HCT116 (cell line): ENCODE measurements at regions not wholly inside any gene's neighbourhood (a gene's known extent, or its start where the extent isn't known, plus 50 kb on each side); places are given as distances from the start of the nearest gene placed in this dataset.

ENCODE experiments used
- SRF ChIP-seq: IDR thresholded peaks from 2 replicates; pipeline ENCODE4 v1.6.1; 2012; ENCODE audit warnings: low read depth
- TF ChIP-seq, protein P1 (sequence below), 3 experiments: fragments of 200-600 bp in 1 of 3; sonication (generic) in 1 of 3; IDR thresholded peaks in 2 of 3; conservative IDR thresholded peaks in 1 of 3; 2 replicates each; pipeline ENCODE4 v1.5.1; 2012 to 2017; ENCODE audit warnings: low read depth in 2 of 3, low read length in 2 of 3, antibody characterized with exemption in 1 of 3, borderline replicate concordance in 1 of 3, control low read depth in 1 of 3, mild to moderate bottlenecking in 1 of 3, mixed read lengths in 1 of 3, mixed run types in 1 of 3, moderate library complexity in 1 of 3; ENCODE audit not compliant: insufficient read depth in 1 of 3

DNA sequence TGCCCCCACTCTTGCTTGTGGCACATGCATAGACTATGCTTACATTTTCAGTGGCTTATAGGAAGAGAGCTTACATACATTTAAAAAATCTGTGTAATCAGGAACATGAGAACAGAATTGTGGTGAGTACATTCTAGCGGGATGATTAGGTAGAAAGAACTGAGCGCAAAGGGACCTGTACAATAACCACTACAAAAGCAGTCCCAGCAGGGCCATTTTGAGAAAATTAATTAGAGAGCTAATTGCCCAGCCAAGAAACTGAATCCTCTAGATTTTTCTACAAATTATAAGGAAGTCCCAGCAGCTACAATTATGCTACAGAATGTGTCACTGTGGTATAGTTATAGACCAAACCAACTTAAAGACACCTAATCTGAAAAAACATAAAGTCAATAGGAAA is 105.6 kb upstream of the TNFAIP3 start:
- TF ChIP-seq SRF: no peak
- TF ChIP-seq, protein P1, sequence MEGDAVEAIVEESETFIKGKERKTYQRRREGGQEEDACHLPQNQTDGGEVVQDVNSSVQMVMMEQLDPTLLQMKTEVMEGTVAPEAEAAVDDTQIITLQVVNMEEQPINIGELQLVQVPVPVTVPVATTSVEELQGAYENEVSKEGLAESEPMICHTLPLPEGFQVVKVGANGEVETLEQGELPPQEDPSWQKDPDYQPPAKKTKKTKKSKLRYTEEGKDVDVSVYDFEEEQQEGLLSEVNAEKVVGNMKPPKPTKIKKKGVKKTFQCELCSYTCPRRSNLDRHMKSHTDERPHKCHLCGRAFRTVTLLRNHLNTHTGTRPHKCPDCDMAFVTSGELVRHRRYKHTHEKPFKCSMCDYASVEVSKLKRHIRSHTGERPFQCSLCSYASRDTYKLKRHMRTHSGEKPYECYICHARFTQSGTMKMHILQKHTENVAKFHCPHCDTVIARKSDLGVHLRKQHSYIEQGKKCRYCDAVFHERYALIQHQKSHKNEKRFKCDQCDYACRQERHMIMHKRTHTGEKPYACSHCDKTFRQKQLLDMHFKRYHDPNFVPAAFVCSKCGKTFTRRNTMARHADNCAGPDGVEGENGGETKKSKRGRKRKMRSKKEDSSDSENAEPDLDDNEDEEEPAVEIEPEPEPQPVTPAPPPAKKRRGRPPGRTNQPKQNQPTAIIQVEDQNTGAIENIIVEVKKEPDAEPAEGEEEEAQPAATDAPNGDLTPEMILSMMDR (IDR thresholded peaks at IDR 0.05 in 2 of 3, conservative IDR thresholded peaks at IDR 0.05 in 1 of 3; ENCODE audit: borderline replicate concordance in 1 of 3, insufficient read depth in 1 of 3, low read depth in 2 of 3, low read length in 2 of 3): no peak
